Thymus (tissue), 11 donors: ENCODE measurements at regions not wholly inside any gene's neighbourhood (a gene's known extent, or its start where the extent isn't known, plus 50 kb on each side); places are given as distances from the start of the nearest gene placed in this dataset.

Source experiments
- DNase-seq, 9 donors: peaks; one replicate each; pipeline ENCODE4 v3.0.0-alpha.2; 2013; ENCODE audit warnings: low spot score in 9 of 9, low read depth in 6 of 9, missing footprints in 1 of 9
- H3K27ac ChIP-seq, 2 donors: one replicate each; pipeline ENCODE4 v1.5.1; 2013; ENCODE audit warnings: control low read depth in 1 of 2, low read depth in 1 of 2, low read length in 1 of 2, mild to moderate bottlenecking in 1 of 2, moderate library complexity in 1 of 2
- H3K27me3 ChIP-seq, 2 donors: one replicate each; pipeline ENCODE4 v1.5.1; 2013; ENCODE audit warnings: low read length in 1 of 2; ENCODE audit not compliant: control insufficient read depth in 2 of 2, insufficient read depth in 1 of 2
- H3K36me3 ChIP-seq, 2 donors: one replicate each; pipeline ENCODE4 v1.5.1; 2013; ENCODE audit warnings: low read length in 1 of 2, mild to moderate bottlenecking in 1 of 2, moderate library complexity in 1 of 2; ENCODE audit not compliant: control insufficient read depth in 2 of 2, insufficient read depth in 2 of 2
- H3K4me1 ChIP-seq, 2 donors: one replicate each; pipeline ENCODE4 v1.5.1; 2013; ENCODE audit warnings: low read length in 2 of 2; ENCODE audit not compliant: control insufficient read depth in 2 of 2, insufficient read depth in 2 of 2
- H3K4me3 ChIP-seq, 2 donors: one replicate each; pipeline ENCODE4 v1.5.1; 2013; ENCODE audit warnings: low read length in 2 of 2, control low read depth in 1 of 2, mild to moderate bottlenecking in 1 of 2
- H3K9me3 ChIP-seq, 2 donors: one replicate each; pipeline ENCODE4 v1.5.1; 2013; ENCODE audit warnings: low read length in 1 of 2, mild to moderate bottlenecking in 1 of 2; ENCODE audit not compliant: control insufficient read depth in 2 of 2, insufficient read depth in 1 of 2
- WGBS: extraction: QIAGEN DNeasy Blood & Tissue Kit; methylation state at CpG from one replicate; pipeline ENCODE4 v1.1.7; 2013; 5-methylcytosine and 5-hydroxymethylcytosine counted together
- donor health status: healthy.

DNA sequence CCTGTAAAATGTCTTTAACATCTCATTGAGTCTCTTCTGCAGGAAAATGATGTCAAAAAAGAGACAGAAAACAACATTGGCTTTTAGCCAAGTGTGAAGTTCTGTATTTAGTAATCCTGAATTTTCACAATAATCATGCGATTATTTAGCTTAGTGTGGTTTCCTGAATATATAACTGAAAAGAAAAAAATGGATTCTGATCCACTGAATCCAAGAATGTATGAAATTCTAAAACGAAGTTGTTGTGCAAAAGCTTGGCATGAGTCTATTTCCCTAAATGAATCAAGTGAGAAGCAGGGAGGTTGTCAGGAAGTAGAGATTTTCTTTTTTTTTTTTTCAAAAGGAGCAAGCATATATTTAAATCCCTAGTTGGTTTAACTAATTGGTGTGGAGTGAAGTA lies 145.9 kb upstream of the CDH6 start:
- no peak for DNase-seq
- no peaks in the 10 kb centered on the region for H3K9me3 ChIP-seq
- 62% methylated on average over 2 of the region's 2 CpGs for WGBS
- no peaks in the 10 kb centered on the region for H3K4me1 ChIP-seq
- H3K27me3 ChIP-seq = no peaks in the 10 kb centered on the region
- H3K36me3 ChIP-seq = no peaks in the 10 kb centered on the region
- H3K27ac ChIP-seq = no peak overlapping the region
- no peak overlapping the region for H3K4me3 ChIP-seq

- H3K27ac ChIP-seq = no peak overlapping the region
- no peaks in the 10 kb centered on the region for H3K4me1 ChIP-seq
- DNase-seq = no peak
- WGBS = 55% methylated on average over 5 of the region's 5 CpGs
- H3K36me3 ChIP-seq = no peaks in the 10 kb centered on the region
- H3K4me3 ChIP-seq = no peak overlapping the region
- no peaks in the 10 kb centered on the region for H3K9me3 ChIP-seq
- no peaks in the 10 kb centered on the region for H3K27me3 ChIP-seq
Measured at GRCh38 chr5:31047007-31047406, 146.5 kb upstream of the CDH6 start.

GRCh38 chr5:31036411-31036810 lies 157.1 kb upstream of the CDH6 start:
- 92% methylated on average over 4 of the region's 4 CpGs for WGBS
- no peaks in the 10 kb centered on the region for H3K4me1 ChIP-seq
- H3K27me3 ChIP-seq = no peaks in the 10 kb centered on the region
- no peak for DNase-seq
- no peaks in the 10 kb centered on the region for H3K36me3 ChIP-seq
- no peak overlapping the region for H3K27ac ChIP-seq
- H3K9me3 ChIP-seq = no peaks in the 10 kb centered on the region
- no peak overlapping the region for H3K4me3 ChIP-seq

DNA sequence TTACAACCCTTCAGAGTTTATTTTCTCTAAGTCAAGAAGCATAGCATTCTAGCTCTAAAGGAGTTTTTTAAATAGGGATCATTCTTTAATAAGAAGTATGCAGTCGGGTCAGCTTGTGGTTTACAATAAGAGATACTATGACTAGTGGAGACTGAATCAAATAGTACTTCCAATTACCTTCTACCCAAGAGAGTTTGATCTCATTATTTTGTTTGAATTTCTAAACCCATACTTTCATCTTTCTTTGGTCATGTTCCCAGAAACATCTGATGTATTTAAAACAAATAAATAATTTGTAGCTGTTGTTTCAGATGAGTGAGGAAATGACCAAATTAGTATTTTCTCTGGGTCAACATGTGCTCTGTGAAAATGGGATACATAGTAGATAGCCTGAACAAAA lies 160.2 kb upstream of the CDH6 start:
- no peak for DNase-seq
- Histone ChIP-seq H3K4me3 (no peak overlapping the region), H3K4me1 (no peaks in the 10 kb centered on the region), H3K27me3 (no peaks in the 10 kb centered on the region), H3K27ac (no peak overlapping the region), H3K9me3 (no peaks in the 10 kb centered on the region), H3K36me3 (no peaks in the 10 kb centered on the region)
- WGBS = 98% methylated on average over 1 of the region's 1 CpG

DNA sequence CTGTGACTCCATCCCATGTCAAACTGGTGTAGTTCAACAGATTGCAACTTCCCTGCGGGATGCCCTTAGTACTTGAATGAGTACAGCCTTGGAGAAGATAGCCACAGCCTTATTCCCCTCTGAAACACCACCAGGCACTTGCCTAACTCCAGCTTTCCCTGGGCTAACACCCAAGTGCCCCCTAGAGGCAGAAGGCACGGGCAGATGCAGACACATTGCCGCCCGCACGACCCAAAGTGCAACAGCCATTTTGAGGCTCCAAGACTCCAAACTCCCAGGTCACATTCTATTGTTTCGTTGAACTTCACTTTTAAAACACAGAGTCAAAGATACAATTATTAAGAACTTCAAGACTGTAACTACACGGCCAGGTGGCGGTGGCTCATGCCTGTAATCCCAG lies 163.6 kb upstream of the CDH6 start:
- Histone ChIP-seq H3K4me3 (no peak overlapping the region), H3K36me3 (no peaks in the 10 kb centered on the region), H3K9me3 (no peaks in the 10 kb centered on the region), H3K27me3 (no peaks in the 10 kb centered on the region), H3K4me1 (no peaks in the 10 kb centered on the region), H3K27ac (no peak overlapping the region)
- 92% methylated on average over 8 of the region's 8 CpGs for WGBS
- no peak for DNase-seq

DNA sequence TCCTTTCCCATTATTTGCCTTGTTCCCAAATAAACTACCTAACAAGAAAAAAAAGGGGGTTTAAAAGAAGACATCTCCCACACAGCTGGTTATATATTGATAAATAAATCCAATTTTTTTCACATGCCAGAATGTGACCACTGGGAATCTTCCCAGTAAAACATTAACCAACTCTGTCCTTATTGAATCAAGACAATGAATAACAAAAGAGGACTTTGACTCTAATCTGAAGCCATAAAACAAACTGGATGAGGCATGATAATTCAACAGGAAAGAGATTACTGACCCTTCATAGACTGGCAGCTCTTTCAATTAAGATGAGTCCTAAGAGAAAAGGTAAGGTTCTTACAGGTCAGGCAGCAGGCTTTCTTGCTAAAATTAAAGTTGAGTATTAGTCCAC lies 165.8 kb upstream of the CDH6 start:
- H3K9me3 ChIP-seq = no peaks in the 10 kb centered on the region
- H3K27ac ChIP-seq = no peak overlapping the region
- no peaks in the 10 kb centered on the region for H3K4me1 ChIP-seq
- no peaks in the 10 kb centered on the region for H3K36me3 ChIP-seq
- H3K4me3 ChIP-seq = no peak overlapping the region
- no peak for DNase-seq
- no peaks in the 10 kb centered on the region for H3K27me3 ChIP-seq

- H3K9me3 ChIP-seq = no peaks in the 10 kb centered on the region
- H3K27me3 ChIP-seq = no peaks in the 10 kb centered on the region
- no peak for DNase-seq
- WGBS = 78% methylated on average over 3 of the region's 3 CpGs
- H3K4me3 ChIP-seq = no peak overlapping the region
- H3K27ac ChIP-seq = no peak overlapping the region
- no peaks in the 10 kb centered on the region for H3K4me1 ChIP-seq
- H3K36me3 ChIP-seq = no peaks in the 10 kb centered on the region
Measured at GRCh38 chr5:31023105-31023504, 170.4 kb upstream of the CDH6 start.

GRCh38 chr5:31021181-31021624 lies 172.3 kb upstream of the CDH6 start:
- WGBS = 69% methylated on average over 2 of the region's 2 CpGs
- H3K27me3 ChIP-seq = no peaks in the 10 kb centered on the region
- H3K4me3 ChIP-seq = no peak overlapping the region
- no peaks in the 10 kb centered on the region for H3K36me3 ChIP-seq
- H3K9me3 ChIP-seq = no peaks in the 10 kb centered on the region
- H3K27ac ChIP-seq = no peak overlapping the region
- no peaks in the 10 kb centered on the region for H3K4me1 ChIP-seq
- no peak for DNase-seq

DNA sequence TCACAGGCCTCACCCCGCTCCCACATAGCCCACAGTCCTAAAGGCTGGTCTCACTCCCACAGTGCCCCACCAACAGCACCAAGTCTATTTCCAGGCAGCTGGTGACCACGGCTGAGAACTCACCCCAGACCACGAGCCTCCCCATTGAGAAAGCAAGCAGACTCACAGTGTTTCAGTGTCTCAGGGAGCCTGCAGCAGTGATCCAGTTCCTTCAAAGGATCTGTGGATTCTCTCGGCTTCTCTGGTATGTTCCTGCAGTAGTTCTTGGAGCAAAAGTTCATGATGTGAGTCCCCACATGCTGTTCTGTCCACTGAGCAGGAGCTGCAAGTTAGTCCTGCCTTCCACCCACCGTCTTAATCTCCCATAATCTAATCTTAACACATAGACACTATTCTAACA lies 185.3 kb upstream of the CDH6 start:
- H3K27ac ChIP-seq = no peak overlapping the region

GRCh38 chr5:31007672-31008071 lies 185.8 kb upstream of the CDH6 start:
- Histone ChIP-seq H3K27me3 (no peaks in the 10 kb centered on the region), H3K4me1 (no peaks in the 10 kb centered on the region), H3K36me3 (no peaks in the 10 kb centered on the region), H3K4me3 (no peak overlapping the region), H3K27ac (no peak overlapping the region), H3K9me3 (no peaks in the 10 kb centered on the region)
- WGBS = 96% methylated on average over 4 of the region's 4 CpGs
- DNase-seq = no peak

More for the DNA sequence above, 185.3 kb upstream of the CDH6 start:
- H3K27me3 ChIP-seq = no peaks in the 10 kb centered on the region
- H3K9me3 ChIP-seq = no peaks in the 10 kb centered on the region
- no peaks in the 10 kb centered on the region for H3K36me3 ChIP-seq
- WGBS = 92% methylated on average over 5 of the region's 5 CpGs
- no peaks in the 10 kb centered on the region for H3K4me1 ChIP-seq
- DNase-seq = no peak
- H3K4me3 ChIP-seq = no peak overlapping the region
